Brain microvascular endothelial cell (primary cell): ENCODE measurements at regions not wholly inside any gene's neighbourhood (a gene's known extent, or its start where the extent isn't known, plus 50 kb on each side); places are given as distances from the start of the nearest gene placed in this dataset.

ENCODE experiments used
- DNase-seq: peaks from one replicate; pipeline ENCODE4 v3.0.0-alpha.2; 2020
- H3K27ac ChIP-seq: fragments of 250-450 bp; sonication (Bioruptor Pico); 2 replicates; pipeline ENCODE4 v1.5.1; 2020; ENCODE audit warnings: mild to moderate bottlenecking, moderate library complexity
- H3K27me3 ChIP-seq: fragments of 250-450 bp; sonication (Bioruptor Pico); replicated peaks from 2 replicates; pipeline ENCODE4 v1.5.1; 2020; ENCODE audit warnings: mild to moderate bottlenecking
- H3K36me3 ChIP-seq: fragments of 250-450 bp; sonication (Bioruptor Pico); replicated peaks from 2 replicates; pipeline ENCODE4 v1.5.1; 2020; ENCODE audit warnings: mild to moderate bottlenecking
- H3K4me3 ChIP-seq: 2 replicates; pipeline ENCODE4 v1.5.1; 2011; ENCODE audit warnings: low read depth, mild to moderate bottlenecking, control low read depth, low read length, moderate library complexity
- in situ Hi-C: cut with HindIII; loops from 2 replicates; pipeline ENCODE4 v1.10.0; 2017; ENCODE audit warnings: low sequenced_read_pairs, low pct_ligation_motif_present
- TF ChIP-seq, protein P1 (sequence below): IDR thresholded peaks from 2 replicates; pipeline ENCODE4 v1.5.1; 2011; ENCODE audit warnings: low read depth, mild to moderate bottlenecking, moderate library complexity, low read length, control low read depth, inconsistent platforms; ENCODE audit errors: missing control alignments

DNA sequence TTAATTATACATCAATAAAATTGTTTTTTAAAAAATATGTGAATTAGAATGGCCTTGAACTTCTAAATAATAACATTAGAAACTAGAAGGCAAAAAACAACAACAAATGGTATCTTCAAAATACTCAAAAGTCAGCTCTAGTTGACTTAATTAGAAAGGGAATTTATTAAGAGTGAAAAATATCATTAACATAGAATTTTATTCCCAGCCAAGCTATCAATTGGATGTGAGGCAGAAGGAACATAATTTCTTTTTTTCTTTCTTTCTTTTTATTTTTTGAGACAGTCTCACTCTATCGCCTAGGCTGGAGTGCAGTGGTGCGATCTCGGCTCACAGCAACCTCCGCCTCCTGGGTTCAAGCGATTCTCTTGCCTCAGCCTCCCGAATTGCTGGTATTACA lies 51.2 kb upstream of the CAPZB start:
- no peak for DNase-seq
- Histone ChIP-seq H3K4me3 (no peak overlapping the region), H3K27ac (no peak overlapping the region), H3K27me3 (no peaks in the 10 kb centered on the region), H3K36me3 (no peaks in the 10 kb centered on the region)
- TF ChIP-seq, protein P1, sequence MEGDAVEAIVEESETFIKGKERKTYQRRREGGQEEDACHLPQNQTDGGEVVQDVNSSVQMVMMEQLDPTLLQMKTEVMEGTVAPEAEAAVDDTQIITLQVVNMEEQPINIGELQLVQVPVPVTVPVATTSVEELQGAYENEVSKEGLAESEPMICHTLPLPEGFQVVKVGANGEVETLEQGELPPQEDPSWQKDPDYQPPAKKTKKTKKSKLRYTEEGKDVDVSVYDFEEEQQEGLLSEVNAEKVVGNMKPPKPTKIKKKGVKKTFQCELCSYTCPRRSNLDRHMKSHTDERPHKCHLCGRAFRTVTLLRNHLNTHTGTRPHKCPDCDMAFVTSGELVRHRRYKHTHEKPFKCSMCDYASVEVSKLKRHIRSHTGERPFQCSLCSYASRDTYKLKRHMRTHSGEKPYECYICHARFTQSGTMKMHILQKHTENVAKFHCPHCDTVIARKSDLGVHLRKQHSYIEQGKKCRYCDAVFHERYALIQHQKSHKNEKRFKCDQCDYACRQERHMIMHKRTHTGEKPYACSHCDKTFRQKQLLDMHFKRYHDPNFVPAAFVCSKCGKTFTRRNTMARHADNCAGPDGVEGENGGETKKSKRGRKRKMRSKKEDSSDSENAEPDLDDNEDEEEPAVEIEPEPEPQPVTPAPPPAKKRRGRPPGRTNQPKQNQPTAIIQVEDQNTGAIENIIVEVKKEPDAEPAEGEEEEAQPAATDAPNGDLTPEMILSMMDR = no peak
- in situ Hi-C loops = no loop called here

DNA sequence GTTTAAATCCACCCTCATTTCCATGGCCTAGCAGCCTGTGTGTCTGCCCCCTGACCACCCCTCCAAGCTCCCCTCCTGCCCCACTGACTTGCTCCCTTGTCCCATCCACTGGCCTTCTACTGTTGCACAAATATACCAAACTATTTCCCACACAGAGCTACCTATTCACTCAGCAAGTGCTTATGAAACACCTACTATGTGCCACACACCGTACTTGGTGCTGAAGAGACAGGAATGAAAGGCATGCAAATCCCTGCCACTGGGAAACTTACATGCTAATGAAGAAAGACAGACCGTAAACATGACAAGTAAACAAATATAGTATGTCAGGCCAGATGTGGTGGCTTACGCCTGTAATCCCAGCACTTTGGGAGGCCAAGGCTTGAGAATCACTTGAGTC lies 49.9 kb upstream of the CAPZB start:
- TF ChIP-seq, protein P1 = no peak
- in situ Hi-C loops = no loop called here
- Histone ChIP-seq H3K27ac (no peak overlapping the region), H3K36me3 (no peaks in the 10 kb centered on the region), H3K4me3 (no peak overlapping the region), H3K27me3 (no peaks in the 10 kb centered on the region)
- DNase-seq = no peak
